GM21786 (cell line): ENCODE measurements at regions not wholly inside any gene's neighbourhood (a gene's known extent, or its start where the extent isn't known, plus 50 kb on each side); places are given as distances from the start of the nearest gene placed in this dataset.
"Not testable (repeated sequence)": the region's sequence is repeated elsewhere in the genome, so short reads cannot be mapped to it uniquely, and the experiment has no call there.

Source experiments
- ATAC-seq: cut with Tn5 transposase; IDR thresholded peaks from one replicate; pipeline ENCODE4 v1.9.1; 2021; ENCODE audit not compliant: unreplicated experiment

- ATAC-seq = not testable (repeated sequence)
Observed at GRCh38 chr4:11996581-11996980, 567.9 kb upstream of the HS3ST1 start.

- no peak for ATAC-seq
Observed at GRCh38 chr4:11976726-11977263, 548.1 kb upstream of the HS3ST1 start.

DNA sequence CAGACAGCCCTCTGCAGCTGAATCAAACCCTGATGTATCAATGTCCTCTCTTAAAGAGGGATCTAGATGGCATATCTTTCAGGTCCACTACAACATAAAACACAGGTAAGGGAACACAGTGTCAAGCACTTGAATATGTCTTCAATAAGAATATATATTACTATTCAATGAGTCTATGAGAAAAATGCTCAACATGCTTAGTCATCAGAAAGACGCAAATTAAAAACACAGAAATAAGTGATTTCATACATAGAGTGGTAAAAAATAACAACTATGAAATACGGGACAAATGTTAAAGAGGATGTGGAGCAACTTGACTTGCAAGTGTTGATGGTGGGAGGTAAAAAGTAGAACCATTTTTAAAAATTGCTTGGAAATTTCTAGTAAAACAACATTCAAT, 544.6 kb upstream of the HS3ST1 start:
- no peak for ATAC-seq

GRCh38 chr4:11970754-11971153, 542.1 kb upstream of the HS3ST1 start:
- ATAC-seq = no peak

DNA sequence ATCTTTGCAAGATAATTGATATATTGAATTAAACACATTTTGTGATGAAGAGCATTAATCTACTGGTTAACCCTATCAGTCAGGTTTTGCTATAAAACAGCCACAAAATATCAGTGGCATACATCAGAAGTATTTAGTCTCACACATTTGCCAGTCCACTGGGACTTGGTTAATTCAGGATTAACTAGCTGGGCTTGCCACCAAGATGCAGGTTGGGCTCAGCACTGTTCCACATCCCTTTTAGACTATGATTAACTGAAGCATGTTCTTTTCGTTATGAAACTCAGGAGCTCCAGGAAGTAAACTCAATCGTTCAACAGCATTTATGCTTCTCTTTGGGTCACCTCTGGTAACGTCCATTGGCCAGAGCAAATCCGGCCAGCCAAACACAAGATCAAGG, 538.1 kb upstream of the HS3ST1 start:
- ATAC-seq = no peak

DNA sequence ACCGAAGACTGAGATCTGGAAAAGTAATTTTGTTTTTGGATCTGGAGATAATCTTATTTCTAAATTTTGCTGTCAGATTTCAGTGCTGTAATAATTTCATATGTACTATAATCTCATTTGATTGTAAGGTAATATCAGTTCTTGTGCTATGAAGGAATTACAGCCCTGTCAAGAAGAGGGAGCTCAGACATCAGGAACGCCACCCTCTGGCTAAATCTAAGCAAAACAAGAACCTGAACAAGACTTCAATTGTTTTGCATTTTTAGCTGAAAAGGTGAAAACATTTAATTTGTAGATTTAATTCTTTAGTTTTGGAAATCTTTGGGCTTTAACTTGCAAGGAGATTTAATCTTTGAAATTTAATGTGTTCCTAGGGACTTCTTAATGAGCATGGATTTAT, 525.4 kb upstream of the HS3ST1 start:
- ATAC-seq = no peak

- ATAC-seq = no peak
Observed at GRCh38 chr4:11949355-11949754, 520.7 kb upstream of the HS3ST1 start.

DNA sequence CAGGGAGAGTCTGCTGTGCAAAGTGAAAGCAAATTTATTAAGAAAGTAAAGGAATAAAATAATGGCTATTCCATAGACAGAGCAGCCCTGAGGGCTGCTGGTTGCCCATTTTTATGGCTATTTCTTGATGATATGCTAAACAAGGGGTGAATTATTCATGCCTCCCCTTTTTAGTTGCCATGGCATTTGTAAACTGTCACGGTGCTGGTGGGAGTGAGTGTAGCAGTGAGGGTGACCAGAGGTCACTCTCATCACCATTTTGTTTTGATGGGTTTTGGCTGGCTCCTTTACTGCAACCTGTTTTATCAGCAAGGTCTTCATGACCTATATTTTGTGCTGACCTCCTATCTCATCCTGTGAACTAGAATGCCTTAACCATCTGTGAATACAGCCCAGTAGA, 518.9 kb upstream of the HS3ST1 start:
- not testable (repeated sequence) for ATAC-seq

- no peak for ATAC-seq
Observed at GRCh38 chr4:11937941-11938340, 509.2 kb upstream of the HS3ST1 start.

DNA sequence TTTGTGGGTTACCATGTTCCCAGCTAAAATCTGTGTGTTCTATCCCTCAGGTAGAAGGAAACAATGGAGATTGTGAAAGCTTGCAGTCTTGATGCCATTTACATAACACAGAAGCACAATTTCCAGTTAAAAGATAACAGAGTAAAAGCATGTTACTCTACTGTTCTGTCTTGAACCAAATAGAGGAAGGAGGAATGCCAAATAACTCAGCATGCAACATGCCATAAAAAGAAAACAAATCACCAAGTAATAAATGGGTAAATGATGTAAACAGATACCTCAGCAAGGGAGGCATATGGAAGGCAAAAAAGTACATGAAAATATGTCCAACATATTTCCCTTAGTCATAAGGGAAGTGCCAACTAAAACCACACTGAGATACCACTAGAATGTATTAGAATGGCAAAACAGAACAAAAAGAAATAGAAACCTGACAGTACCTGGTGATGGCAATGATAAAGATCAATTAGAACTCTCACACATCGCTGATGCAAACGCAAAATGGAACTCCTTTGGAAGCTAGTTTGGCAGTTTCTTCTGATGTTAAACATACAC, 502.6 kb upstream of the HS3ST1 start:
- ATAC-seq = no peak

GRCh38 chr4:11929080-11929479, 500.4 kb upstream of the HS3ST1 start:
- ATAC-seq = no peak

- no peak for ATAC-seq
Observed at GRCh38 chr4:11919316-11919715, 490.6 kb upstream of the HS3ST1 start.

- no peak for ATAC-seq
Observed at GRCh38 chr4:11914406-11914805, 485.7 kb upstream of the HS3ST1 start.

- no peak for ATAC-seq
Observed at GRCh38 chr4:11912886-11913285, 484.2 kb upstream of the HS3ST1 start.

DNA sequence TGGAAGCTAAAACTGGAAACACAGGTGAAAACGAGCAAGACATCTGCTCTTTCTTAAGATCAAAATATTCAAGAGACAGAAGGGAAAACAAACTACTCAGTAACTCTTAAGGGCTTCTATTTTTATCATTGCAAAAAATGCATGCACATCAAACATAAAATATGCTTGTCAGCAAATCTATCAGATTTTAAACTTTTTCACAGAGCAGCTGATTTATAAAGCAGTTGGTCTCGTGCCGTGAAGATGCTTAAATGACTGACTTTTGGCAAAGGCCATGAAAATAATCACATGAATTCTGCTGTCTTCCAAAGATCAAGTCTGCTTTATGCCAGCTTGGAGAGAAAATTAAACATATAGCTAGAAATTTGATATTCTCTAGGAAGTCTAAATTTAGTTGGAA, 482.1 kb upstream of the HS3ST1 start:
- ATAC-seq = no peak

DNA sequence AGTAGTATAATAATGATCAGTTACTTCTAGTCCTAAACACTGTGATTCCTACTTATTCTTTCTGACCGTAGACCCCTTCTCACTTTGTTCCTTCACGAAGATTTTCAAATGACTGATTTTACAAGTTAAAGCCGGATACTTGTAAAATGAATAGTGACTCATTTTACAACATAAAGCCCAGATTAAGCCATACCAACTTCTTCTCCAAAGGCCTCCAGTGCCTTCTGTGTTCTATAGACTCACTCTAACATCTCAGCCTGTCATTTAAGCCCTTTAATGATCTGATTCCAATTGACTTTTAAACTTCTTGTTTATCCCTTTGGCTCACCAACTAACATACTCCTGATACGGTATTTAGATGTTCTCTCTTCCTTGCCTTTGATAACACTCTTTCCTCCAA, 480.0 kb upstream of the HS3ST1 start:
- ATAC-seq = no peak

DNA sequence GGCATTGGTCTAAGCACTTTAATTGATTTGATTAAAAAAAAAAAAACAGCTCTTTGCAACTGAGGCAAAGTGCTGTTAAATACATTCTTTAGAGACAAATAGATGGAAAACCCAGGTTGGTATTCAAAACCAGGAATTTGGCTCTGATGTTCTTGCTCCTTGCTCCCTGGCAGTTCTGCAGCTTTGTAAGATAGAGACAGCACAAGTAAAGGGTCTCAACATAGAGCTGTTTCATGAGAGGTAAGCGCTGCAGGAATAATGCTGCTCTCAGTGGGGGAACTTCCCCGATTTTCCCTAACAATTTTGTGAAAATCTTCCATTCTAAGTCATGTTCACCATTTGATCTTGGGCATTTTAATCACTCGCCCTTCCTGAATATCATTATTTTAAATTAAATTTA, 479.5 kb upstream of the HS3ST1 start:
- ATAC-seq = no peak

GRCh38 chr4:11904846-11905739, 476.4 kb upstream of the HS3ST1 start:
- no peak for ATAC-seq

DNA sequence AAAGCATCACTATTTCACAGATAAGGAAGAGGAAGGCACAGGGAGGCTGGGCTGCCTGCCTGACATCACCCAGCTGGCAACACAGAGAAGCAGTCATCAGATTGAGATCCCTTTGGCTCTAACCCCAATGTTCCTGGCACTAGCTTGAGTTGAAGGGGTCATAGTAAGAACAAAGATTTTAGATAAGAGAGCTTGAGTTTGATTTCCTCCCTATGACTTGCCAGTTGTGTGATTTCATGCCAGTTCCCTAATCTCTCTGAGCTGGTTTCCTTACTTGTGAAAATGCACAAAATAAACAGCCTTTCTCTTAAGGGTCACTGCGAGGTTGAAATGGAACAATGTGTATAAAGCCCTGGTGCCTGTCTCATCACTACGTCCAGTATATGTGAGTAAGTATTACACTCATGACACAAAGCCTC, 475.4 kb upstream of the HS3ST1 start:
- ATAC-seq = no peak

- ATAC-seq = no peak
Observed at GRCh38 chr4:11901089-11901488, 472.4 kb upstream of the HS3ST1 start.

DNA sequence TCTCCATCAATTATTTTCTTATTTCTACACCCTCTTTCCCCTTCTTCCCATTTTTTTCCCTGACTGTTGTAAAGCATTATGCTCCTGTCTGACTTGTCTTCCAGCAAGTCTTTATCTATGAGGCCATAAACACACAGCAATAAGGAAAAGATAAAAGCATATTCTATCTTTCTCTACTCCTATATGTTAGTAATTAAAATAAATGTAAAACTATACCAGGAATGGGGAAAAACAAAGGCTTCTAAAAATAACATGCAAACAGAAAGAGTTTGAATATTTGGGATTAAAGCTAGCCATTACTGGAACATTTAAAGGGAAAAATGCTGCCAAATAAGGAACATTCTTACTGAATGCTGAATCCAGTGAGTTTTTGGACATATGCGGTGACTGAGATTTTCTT, 471.7 kb upstream of the HS3ST1 start:
- no peak for ATAC-seq

GRCh38 chr4:11898796-11899195, 470.1 kb upstream of the HS3ST1 start:
- ATAC-seq = no peak
